DMS153 treated with DMSO at 0.1 percent for 48 hours (cell line): ENCODE measurements at regions not wholly inside any gene's neighbourhood (a gene's known extent, or its start where the extent isn't known, plus 50 kb on each side); places are given as distances from the start of the nearest gene placed in this dataset.

Source experiments
- DNase-seq: peaks from one replicate; lab custom pipeline; 2025; ENCODE audit not compliant: unreplicated experiment; lab: John Stamatoyannopoulos, UW

- no peak for DNase-seq
Observed at GRCh38 chr7:45235905-45236304, 78.3 kb downstream of the RAMP3 start.

- DNase-seq, result no peak
Observed at GRCh38 chr7:45236666-45237065, 79.1 kb downstream of the RAMP3 start.

DNA sequence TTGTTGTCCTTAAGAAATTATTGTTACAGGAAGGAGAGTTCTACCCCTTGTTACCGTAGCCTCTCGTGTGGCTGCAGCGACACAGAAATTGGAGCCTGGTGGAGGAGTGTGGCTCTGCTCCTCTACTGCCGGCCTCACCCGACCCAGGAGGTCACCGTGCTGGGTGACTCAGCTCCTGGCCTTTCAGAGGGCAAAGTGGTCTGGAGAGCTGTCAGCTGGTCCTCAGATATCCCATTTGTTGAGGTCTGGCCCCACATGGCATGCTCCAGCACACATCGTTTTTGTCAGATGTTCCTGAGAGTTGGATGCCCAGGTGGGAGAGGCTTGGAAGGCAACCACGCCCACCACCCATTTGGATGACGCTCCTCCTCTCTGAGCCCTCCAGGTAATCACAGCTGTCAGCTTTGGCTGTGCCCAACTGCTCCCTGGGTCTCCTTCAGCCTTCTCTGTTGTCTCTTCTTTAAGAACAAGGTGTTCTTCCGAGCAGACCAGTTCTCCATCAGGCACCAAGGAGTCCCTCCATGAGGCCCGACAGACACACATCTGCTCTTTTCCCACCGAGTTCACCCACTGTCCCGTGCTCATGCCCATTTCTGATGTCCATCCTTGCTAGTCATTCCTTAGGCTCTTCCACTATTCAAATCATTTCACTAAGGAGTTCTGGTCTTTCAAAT is 80.3 kb downstream of the RAMP3 start:
- DNase-seq, result no peak

DNA sequence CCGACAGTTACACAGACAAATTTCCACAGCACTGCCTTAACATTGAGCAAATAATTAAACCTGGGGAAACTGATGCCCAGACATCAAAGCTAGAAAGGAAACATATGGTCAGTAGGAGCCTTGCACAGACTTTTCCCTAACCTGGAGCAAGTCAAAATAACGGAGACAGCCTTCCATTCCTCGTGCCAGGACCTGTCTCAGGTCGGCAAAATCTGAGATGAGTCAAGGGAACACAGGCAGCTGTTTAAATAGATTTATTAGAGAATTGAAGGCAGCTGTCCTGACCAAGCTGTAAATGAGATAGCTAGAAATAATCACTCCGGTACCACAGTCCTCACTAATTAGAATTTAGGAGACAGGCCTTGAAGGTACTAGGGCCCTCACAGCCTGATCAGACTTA is 81.2 kb downstream of the RAMP3 start:
- DNase-seq, result no peak

DNA sequence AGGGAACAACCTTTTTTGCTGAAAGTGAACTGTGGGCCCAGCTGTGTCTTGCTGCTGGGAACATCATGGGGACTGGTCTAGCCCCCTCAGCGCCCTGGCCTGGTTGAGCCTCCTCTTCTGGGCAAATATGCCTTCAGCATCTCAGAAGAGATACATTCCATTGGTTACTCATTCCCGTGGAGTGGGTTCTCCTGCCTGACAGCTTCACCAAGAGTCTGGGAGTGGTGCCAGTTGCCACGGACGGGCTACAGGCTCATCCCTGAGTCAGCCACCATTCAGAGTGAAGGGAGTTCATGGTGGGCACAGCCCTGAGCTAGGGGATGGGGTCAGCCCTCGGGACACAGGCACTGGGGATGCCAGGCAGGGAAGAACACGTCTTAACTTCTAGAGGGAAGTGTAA is 81.9 kb downstream of the RAMP3 start:
- DNase-seq, result no peak

DNA sequence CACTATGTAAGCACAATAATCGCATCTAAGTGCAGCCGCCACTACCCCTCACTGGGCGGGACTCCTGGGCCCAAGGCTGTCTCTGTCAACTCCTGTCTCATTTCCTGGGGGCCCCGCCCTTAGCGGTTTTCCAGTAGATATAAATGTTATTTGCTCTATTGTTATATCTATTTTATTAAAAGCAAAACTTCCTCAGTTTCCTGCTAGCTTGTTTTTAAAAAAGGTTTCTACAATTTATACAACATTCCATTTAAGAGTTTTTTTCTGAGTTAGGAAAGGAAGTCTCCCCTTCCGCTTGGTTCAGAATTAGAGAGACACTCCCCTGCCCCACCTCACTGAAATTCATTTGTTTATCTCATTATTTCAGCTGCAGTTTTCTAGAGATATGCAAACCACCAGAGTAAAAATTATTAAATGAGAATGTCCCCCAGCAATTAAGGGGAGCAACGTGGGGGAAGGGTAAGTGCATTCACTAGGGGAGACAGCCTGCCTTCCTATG is 82.7 kb downstream of the RAMP3 start:
- no peak for DNase-seq

GRCh38 chr7:45240926-45241325 is 83.3 kb downstream of the RAMP3 start:
- DNase-seq, result no peak

- DNase-seq, result no peak
Observed at GRCh38 chr7:45241339-45242109, 83.9 kb downstream of the RAMP3 start.

GRCh38 chr7:45242261-45242660 is 84.7 kb downstream of the RAMP3 start:
- no peak for DNase-seq

DNA sequence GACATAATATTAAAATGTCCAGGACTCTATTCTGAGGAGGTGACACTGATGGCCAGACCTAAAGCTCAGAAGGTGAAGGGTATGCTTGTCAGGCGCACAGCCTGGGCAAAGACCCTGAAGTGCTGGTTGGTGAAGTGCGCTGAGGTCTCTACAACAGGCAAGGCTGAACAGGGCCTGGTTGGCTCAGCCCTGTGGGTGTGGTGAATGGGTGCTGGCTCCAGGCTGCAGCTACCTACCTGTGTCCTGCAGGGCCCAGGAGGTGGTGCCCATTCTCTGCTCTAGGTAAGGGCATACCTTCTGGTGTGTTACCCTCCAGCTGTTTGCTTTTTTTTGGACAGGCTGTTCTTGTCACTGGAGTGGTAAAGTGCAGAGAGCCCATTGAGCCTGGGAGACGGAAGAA is 85.1 kb downstream of the RAMP3 start:
- no peak for DNase-seq

DNA sequence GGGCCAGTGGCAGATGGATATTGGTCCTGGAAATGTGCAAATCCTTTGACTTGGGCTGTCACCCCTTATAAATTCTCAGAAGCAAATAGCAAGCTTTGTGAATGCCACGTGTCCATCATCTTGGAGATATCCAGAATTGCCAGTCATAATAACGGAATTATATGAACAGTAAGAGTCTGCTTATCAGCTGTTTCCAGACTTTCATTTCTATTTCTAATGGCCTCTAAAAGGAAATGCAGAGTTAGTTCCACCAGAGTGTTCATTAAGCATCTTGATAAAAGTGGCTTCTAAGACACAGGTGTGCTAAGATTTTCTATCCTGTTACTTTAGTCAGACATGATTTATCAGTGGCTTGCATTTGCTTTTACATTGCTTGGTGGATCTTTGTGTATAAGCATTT is 87.4 kb downstream of the RAMP3 start:
- no peak for DNase-seq

GRCh38 chr7:45246339-45246738 is 88.7 kb downstream of the RAMP3 start:
- DNase-seq, result no peak

DNA sequence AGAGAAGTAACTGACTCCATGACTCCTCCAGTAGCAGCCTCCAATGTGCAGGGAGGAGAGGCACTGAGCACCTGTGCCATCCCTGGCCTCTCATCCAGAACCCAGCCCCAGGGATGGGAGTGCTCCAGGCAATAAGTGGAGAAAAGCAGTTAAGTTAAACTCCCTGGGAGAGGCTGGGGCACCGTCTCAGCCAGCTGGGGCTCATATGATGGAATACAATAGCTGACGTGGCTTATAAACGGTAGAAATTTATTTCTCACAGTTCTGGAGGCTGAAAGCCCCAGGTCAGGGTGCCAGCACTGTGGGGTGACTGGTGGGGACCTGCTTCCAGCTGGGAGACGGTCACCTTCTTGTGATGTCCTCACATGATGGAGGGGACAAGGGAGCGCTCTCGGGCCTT is 94.7 kb downstream of the RAMP3 start:
- no peak for DNase-seq

GRCh38 chr7:45252857-45253256 is 95.3 kb downstream of the RAMP3 start:
- DNase-seq, result no peak

DNA sequence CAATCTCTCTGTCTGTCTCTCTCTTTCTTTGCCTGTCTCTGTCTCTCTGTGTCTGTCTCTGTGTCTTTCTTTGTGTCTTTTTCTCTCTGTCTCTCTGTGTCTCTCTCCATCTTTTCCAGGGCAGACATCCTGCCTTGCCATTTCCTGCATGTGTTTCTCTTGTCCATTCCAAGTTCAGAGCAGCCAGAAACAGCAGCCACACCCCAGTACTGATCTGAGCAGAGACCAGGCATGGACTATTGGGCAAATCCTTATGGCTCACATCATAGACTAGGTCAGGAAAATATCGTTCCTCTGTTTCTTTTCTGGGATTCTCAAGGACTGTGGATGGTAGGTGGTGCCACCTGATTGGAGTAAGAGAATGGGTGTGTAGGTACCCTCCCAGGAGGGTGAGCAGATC is 95.8 kb downstream of the RAMP3 start:
- no peak for DNase-seq

DNA sequence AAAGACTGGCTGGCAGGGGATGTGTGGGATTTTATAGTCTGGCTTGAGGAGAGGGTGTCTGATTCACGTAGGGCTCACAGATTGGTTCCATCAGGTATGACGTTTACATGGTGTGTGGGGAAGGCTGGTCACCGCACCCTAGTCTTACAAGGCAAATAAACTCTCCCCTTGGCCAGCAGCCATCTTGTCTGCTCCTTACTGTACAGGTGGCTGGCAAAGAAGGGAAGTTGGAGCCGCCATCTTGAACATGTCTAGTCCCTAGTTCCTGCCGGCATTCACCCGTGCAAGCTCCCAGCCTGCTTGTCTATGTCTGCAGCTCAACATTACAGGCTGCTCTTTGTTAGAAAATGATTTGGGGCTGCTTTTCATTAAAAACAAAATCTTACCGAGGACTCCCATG is 97.6 kb downstream of the RAMP3 start:
- DNase-seq, result no peak

DNA sequence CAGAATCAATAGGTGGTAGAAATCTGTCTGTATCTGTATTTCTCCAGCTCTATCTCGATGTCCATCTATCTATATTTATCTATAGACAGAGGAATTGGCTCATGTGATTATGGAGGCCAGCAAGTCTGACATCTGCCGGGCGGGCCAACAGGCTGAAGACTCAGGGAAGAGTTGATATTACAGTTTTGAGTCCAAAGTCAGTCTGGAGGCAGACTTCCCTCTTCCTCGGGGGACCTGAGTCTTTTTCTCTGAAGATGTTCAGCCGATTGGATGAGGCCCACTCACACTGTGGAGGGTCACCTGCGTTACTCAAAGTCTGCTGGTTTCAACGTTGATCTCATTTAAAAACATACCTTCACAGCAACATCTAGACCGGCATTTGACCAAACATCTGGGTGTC is 98.7 kb downstream of the RAMP3 start:
- no peak for DNase-seq

DNA sequence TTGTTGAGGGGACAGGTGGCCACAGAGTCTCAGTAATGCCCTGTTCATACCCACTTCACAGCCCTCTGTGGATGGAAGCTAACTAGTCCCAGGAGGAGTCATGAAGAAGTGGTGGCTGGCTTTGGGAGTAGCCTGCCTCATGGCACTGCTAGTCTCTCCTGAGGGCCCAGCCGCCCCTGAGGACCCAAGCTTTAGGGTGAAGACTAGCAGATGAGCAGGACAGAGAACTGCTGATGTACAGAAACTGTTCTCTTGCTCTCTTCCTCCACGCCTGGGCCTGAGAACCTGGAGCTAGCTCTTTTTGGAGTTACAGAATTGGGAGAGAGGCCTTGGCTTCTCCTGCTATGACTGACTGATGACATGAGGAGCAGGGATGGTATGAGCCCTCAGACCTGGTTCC is 99.2 kb downstream of the RAMP3 start:
- DNase-seq, result no peak

DNA sequence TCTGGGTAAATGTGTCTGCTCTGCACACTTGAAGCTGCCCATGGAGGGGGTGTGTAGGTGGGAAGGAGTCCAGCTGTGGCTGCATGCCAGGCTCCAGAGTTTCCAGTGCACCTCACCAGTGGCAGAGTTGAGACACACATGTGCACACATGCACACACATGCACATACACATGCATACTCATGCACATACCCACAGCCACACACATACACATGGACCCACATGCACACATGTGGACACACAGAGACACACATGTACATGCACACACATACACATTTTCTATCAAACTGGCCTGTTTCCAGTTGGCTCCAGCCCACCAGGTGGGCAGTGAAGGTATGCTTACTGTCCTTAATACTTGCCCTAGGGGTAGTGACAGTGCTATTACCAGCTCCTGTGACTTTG is 99.7 kb downstream of the RAMP3 start:
- no peak for DNase-seq

- DNase-seq, result no peak
Observed at GRCh38 chr7:45258533-45259226, 101.1 kb downstream of the RAMP3 start.

DNA sequence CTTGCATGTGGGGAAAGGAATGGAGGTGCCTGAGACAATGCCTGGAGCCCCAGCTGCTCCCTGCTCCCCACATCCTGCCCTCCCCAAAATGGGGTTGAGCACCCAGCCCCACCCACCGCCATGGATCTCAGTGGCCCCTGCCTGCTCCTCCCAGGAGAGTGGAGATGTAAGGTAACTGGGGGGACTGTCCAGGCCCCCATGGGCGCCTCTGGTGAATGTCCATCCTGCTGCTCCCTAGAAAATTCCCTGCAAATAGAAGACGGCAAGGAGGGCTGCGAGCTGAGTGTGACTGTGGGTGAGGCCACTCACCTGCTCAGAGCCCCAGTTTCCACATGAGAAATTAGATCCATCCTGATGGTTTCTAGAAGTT is 101.6 kb downstream of the RAMP3 start:
- DNase-seq, result no peak

DNA sequence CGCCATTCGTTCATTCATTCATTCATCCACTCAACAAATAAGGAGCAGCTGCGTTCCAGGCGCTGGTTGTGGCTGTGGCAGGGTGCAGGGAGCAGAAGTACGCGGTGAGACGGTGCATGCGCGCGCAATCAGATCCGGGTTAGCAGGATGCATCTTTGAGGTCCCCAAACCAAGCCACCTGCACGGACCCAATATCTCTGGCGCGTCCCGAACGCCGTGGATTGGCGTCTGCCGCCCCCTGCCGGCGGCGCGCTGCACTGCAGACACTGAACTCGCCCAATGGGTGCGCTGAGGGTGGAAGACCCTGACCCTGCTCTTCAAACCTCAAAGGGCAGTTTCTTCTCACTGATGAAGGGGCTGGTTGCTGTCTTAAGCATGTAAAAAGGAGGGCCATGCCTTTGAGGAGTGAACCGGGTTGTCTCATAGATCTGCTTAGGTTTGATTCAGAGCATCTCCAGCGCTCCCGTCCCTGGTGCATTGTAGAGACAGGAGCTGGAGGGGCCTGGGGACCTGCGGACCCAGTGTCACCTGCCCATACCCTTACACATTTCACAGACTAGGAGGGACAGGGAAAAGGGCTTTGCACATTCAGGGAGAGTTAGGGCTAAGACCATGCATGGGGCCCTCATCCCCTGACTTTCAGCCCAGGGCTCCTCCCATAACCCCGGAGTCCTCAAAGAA is 102.5 kb downstream of the RAMP3 start:
- DNase-seq, result no peak
